ENCODE measurements at regions not wholly inside any gene's neighbourhood (a gene's known extent, or its start where the extent isn't known, plus 50 kb on each side); places are given as distances from the start of the nearest gene placed in this dataset.

GRCh38 chr17:79281803-79282202 is 207.2 kb downstream of the ENGASE start:
- peaks cover 26% of the 10 kb centered on the region for H3K27me3 ChIP-seq (ENCODE audit: control insufficient read depth, insufficient read depth, low read length)
- in situ Hi-C loops (cut with HindIII; ENCODE audit: low pct_unique_long_range_greater_than_20kb, low sequenced_read_pairs) (no loop called here), intact Hi-C loops (cut with micrococcal nuclease; ENCODE audit: unreplicated experiment) (no loop called here)
- no peak for DNase-seq (ENCODE audit: low read depth, low spot score)
- no peak overlapping the region for H3K4me3 ChIP-seq (ENCODE audit: low read depth in 2 of 2, low read length in 2 of 2)
- no peak for TF ChIP-seq CTCF (IDR thresholded peaks at IDR 0.05)
- no peak for TF ChIP-seq TCF7L2 (IDR thresholded peaks at IDR 0.05; ENCODE audit: low read depth, low read length)
- no peak for TF ChIP-seq POLR2AphosphoS5 (IDR thresholded peaks at IDR 0.05; ENCODE audit: low read depth, low read length)
- TF ChIP-seq SIN3A (IDR thresholded peaks at IDR 0.05; ENCODE audit: borderline replicate concordance, insufficient read depth, low read depth, low read length): no peak
- no peak for TF ChIP-seq REST (IDR thresholded peaks at IDR 0.05; ENCODE audit: insufficient read depth in 1 of 2, low read depth in 2 of 2, low read length in 1 of 2)
- BruUV-seq (replicated peaks): no TSS peak
- H3K36me3 ChIP-seq (ENCODE audit: control insufficient read depth, insufficient read depth, low read length): no peaks in the 10 kb centered on the region
- no peaks in the 10 kb centered on the region for H3K9me3 ChIP-seq (ENCODE audit: control insufficient read depth, insufficient read depth, low read depth, low read length)
- ChIA-PET CTCF (interaction anchor here (0.6 to 0.8 kb wide), 2 partner anchors 110 to 132 kb away, joined by 4 to 5 read pairs; no protein-coding TSS in a partner anchor), POLR2A (no interaction called here)
- ATAC-seq: no peak
- H3K4me1 ChIP-seq (ENCODE audit: control insufficient read depth, insufficient read depth, low read length): no peaks in the 10 kb centered on the region
- no peak overlapping the region for H3K27ac ChIP-seq (ENCODE audit: low read length)

- intact Hi-C loops (cut with micrococcal nuclease; ENCODE audit: unreplicated experiment) (no loop called here), in situ Hi-C loops (cut with HindIII; ENCODE audit: low pct_unique_long_range_greater_than_20kb, low sequenced_read_pairs) (no loop called here)
- no peaks in the 10 kb centered on the region for H3K36me3 ChIP-seq (ENCODE audit: control insufficient read depth, insufficient read depth, low read length)
- ATAC-seq (0 out of 2 replicates have a peak, but pooled peaks have one; percentile 10), DNase-seq (ENCODE audit: low read depth, low spot score) (no peak)
- POLR2A ChIA-PET: no interaction called here
- no TSS peak for BruUV-seq (replicated peaks)
- no peaks in the 10 kb centered on the region for H3K4me1 ChIP-seq (ENCODE audit: control insufficient read depth, insufficient read depth, low read length)
- H3K4me3 ChIP-seq (ENCODE audit: low read depth in 2 of 2, low read length in 2 of 2): no peak overlapping the region
- H3K9me3 ChIP-seq (ENCODE audit: control insufficient read depth, insufficient read depth, low read depth, low read length): no peaks in the 10 kb centered on the region
- H3K27me3 ChIP-seq (ENCODE audit: control insufficient read depth, insufficient read depth, low read length): peaks cover 22% of the 10 kb centered on the region
- H3K27ac ChIP-seq (ENCODE audit: low read length): no peak overlapping the region
- CTCF ChIA-PET: interaction anchor here (0.6 to 0.8 kb wide), 2 partner anchors 108 to 689 kb away, joined by 3 to 4 read pairs; no protein-coding TSS in a partner anchor
- TF ChIP-seq SIN3A (IDR thresholded peaks at IDR 0.05; ENCODE audit: borderline replicate concordance, insufficient read depth, low read depth, low read length) (no peak), POLR2AphosphoS5 (IDR thresholded peaks at IDR 0.05; ENCODE audit: low read depth, low read length) (no peak), CTCF (IDR thresholded peaks at IDR 0.05) (no peak), TCF7L2 (IDR thresholded peaks at IDR 0.05; ENCODE audit: low read depth, low read length) (no peak), REST (IDR thresholded peaks at IDR 0.05; ENCODE audit: insufficient read depth in 1 of 2, low read depth in 2 of 2, low read length in 1 of 2) (no peak)
Measured at GRCh38 chr17:79280866-79281572, 206.4 kb downstream of the ENGASE start.
